GM12878 (cell line): ENCODE measurements at regions not wholly inside any gene's neighbourhood (a gene's known extent, or its start where the extent isn't known, plus 50 kb on each side); places are given as distances from the start of the nearest gene placed in this dataset.

Experiments
- BCL11A ChIP-seq: IDR thresholded peaks from 2 replicates; pipeline ENCODE4 v1.6.1; 2011; ENCODE audit warnings: low read depth, low read length
- BMI1 ChIP-seq: fragments of 450-650 bp; IDR thresholded peaks from 2 replicates; pipeline ENCODE4 v1.6.1; 2016; ENCODE audit warnings: mild to moderate bottlenecking, moderate library complexity, borderline replicate concordance
- BRCA1 ChIP-seq: IDR thresholded peaks from 2 replicates; pipeline ENCODE4 v1.6.1; 2011; ENCODE audit warnings: low read depth, low read length, improper control_type of control experiment
- CBX3 ChIP-seq: fragments of 200-600 bp; sonication (generic); IDR thresholded peaks from 2 replicates; pipeline ENCODE4 v1.6.1; 2016; ENCODE audit warnings: low read depth, borderline replicate concordance
- CHD2 ChIP-seq: IDR thresholded peaks from 2 replicates; pipeline ENCODE4 v1.6.1; 2011; ENCODE audit warnings: low read depth, low read length, improper control_type of control experiment, borderline replicate concordance
- FOS ChIP-seq: IDR thresholded peaks from 3 replicates; pipeline ENCODE4 v1.6.1; 2011; ENCODE audit warnings: borderline replicate concordance; ENCODE audit not compliant: insufficient read length; ENCODE audit errors: extremely low read depth
- FOXM1 ChIP-seq: IDR thresholded peaks from 2 replicates; pipeline ENCODE4 v1.6.1; 2012; ENCODE audit warnings: low read depth, mild to moderate bottlenecking, inconsistent platforms, low read length, moderate library complexity
- HCFC1 ChIP-seq: fragments of 150-350 bp; IDR thresholded peaks from 2 replicates; pipeline ENCODE4 v1.6.1; 2014; ENCODE audit warnings: low read length
- HSF1 ChIP-seq: fragments of 150-350 bp; IDR thresholded peaks from 2 replicates; pipeline ENCODE4 v1.6.1; 2014; ENCODE audit warnings: mild to moderate bottlenecking, low read depth, low read length
- JUND ChIP-seq: IDR thresholded peaks from 2 replicates; pipeline ENCODE4 v1.6.1; 2012; ENCODE audit warnings: low read depth, mild to moderate bottlenecking, low read length, improper control_type of control experiment, moderate library complexity
- MEF2A ChIP-seq: IDR thresholded peaks from 2 replicates; pipeline ENCODE4 v1.6.1; 2011; ENCODE audit warnings: low read depth, mild to moderate bottlenecking, low read length, moderate library complexity; ENCODE audit not compliant: insufficient read depth
- RBBP5 ChIP-seq: fragments of 200-600 bp; sonication (generic); conservative IDR thresholded peaks from 2 replicates; pipeline ENCODE4 v1.6.1; 2016
- SMAD1 ChIP-seq: fragments of 450-650 bp; IDR thresholded peaks from 2 replicates; pipeline ENCODE4 v1.6.1; 2018; ENCODE audit warnings: mild to moderate bottlenecking, low read depth; ENCODE audit not compliant: partially characterized antibody
- SMAD5 ChIP-seq: IDR thresholded peaks from 2 replicates; pipeline ENCODE4 v1.6.1; 2016; ENCODE audit warnings: antibody characterized with exemption, low read depth
- SMC3 ChIP-seq: IDR thresholded peaks from 2 replicates; pipeline ENCODE4 v1.6.1; 2011; ENCODE audit warnings: low read length, improper control_type of control experiment, borderline replicate concordance
- STAT1 ChIP-seq: fragments of 450-650 bp; conservative IDR thresholded peaks from 2 replicates; pipeline ENCODE4 v1.6.1; 2014; ENCODE audit warnings: antibody characterized with exemption, mild to moderate bottlenecking
- SUPT20H ChIP-seq: IDR thresholded peaks from 2 replicates; pipeline ENCODE4 v1.6.1; 2011; ENCODE audit warnings: low read depth, mild to moderate bottlenecking, low read length, moderate library complexity, borderline replicate concordance; ENCODE audit not compliant: control insufficient read depth
- USF2 ChIP-seq: IDR thresholded peaks from 2 replicates; pipeline ENCODE4 v1.6.1; 2011; ENCODE audit warnings: low read depth, low read length, improper control_type of control experiment, borderline replicate concordance
- ZBED1 ChIP-seq: IDR thresholded peaks from 2 replicates; pipeline ENCODE4 v1.6.1; 2016; ENCODE audit warnings: borderline replicate concordance
- ZBTB4 ChIP-seq: fragments of 450-650 bp; formaldehyde crosslinking; IDR thresholded peaks from 2 replicates; pipeline ENCODE4 v1.4.0; 2022; ENCODE audit warnings: mild to moderate bottlenecking, moderate library complexity
- TF ChIP-seq, protein P1 (sequence below): IDR thresholded peaks from 2 replicates; pipeline ENCODE4 v1.6.1; 2011; ENCODE audit warnings: low read depth, mild to moderate bottlenecking, low read length, moderate library complexity, borderline replicate concordance; ENCODE audit errors: extremely low read depth
- TF ChIP-seq, protein P2 (sequence below): IDR thresholded peaks from 2 replicates; pipeline ENCODE4 v1.6.1; 2012; ENCODE audit warnings: low read depth, low read length, improper control_type of control experiment
- TF ChIP-seq, protein P3 (sequence below): IDR thresholded peaks from 2 replicates; pipeline ENCODE4 v1.6.1; 2011; ENCODE audit warnings: borderline replicate concordance, low read depth, mild to moderate bottlenecking, moderate library complexity, mixed read lengths, low read length; ENCODE audit not compliant: insufficient read depth; ENCODE audit errors: extremely low read length

GRCh38 chr3:112734736-112735350 lies 93.9 kb upstream of the CCDC80 start (continued):
- TF ChIP-seq HSF1 (no peak), BRCA1 (no peak), CBX3 (no peak), CHD2 (no peak), JUND (no peak), SMAD5 (no peak), USF2 (no peak), SUPT20H (no peak), BMI1 (no peak), SMAD1 (no peak), STAT1 (no peak), HCFC1 (no peak), SMC3 (peak; percentile 91), FOS (no peak), FOXM1 (no peak), RBBP5 (no peak), BCL11A (no peak), ZBTB4 (CRISPR knock-in tag) (no peak), MEF2A (no peak), ZBED1 (no peak)
- TF ChIP-seq, protein P1, sequence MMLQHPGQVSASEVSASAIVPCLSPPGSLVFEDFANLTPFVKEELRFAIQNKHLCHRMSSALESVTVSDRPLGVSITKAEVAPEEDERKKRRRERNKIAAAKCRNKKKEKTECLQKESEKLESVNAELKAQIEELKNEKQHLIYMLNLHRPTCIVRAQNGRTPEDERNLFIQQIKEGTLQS = no peak
- TF ChIP-seq, protein P2, sequence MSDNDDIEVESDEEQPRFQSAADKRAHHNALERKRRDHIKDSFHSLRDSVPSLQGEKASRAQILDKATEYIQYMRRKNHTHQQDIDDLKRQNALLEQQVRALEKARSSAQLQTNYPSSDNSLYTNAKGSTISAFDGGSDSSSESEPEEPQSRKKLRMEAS = no peak
- TF ChIP-seq, protein P3, sequence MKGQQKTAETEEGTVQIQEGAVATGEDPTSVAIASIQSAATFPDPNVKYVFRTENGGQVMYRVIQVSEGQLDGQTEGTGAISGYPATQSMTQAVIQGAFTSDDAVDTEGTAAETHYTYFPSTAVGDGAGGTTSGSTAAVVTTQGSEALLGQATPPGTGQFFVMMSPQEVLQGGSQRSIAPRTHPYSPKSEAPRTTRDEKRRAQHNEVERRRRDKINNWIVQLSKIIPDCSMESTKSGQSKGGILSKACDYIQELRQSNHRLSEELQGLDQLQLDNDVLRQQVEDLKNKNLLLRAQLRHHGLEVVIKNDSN = peak; percentile 32
